ENCODE measurements at regions not wholly inside any gene's neighbourhood (a gene's known extent, or its start where the extent isn't known, plus 50 kb on each side); places are given as distances from the start of the nearest gene placed in this dataset.

DNA sequence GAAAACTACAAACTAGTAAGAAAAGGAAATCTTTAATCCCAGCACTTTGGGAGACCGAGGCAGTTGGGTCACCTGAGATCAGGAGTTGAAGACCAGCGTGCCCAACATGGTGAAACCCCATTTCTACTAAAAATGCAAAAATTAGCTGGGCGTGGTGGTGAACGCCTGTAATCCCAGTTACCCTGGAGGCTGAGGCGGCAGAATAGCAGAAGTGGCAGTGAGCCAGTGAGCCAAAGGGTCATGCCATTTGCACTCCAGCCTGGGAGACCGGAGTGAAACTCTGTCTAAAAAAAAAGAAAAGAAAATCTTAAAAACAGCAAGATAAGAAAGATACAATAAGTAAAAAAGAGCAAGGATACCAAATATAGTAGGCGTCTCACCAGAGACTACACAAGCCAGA is 502.9 kb upstream of the ID2 start:
- H3K27ac ChIP-seq (ENCODE audit: low read length, poor library complexity, severe bottlenecking): no peak overlapping the region
- H3K4me2 ChIP-seq (ENCODE audit: low read length, poor library complexity, severe bottlenecking): no peak overlapping the region
- H4K8ac ChIP-seq (ENCODE audit: low read length): no peak overlapping the region
- no peaks in the 10 kb centered on the region for H3K9me3 ChIP-seq (ENCODE audit: control insufficient read depth, low read length)
- no peak overlapping the region for H2BK120ac ChIP-seq (ENCODE audit: low read depth, low read length)
- H3K36me3 ChIP-seq (ENCODE audit: control insufficient read depth in 1 of 2, insufficient read depth in 2 of 2, low read depth in 1 of 2, low read length in 2 of 2): no peaks in the 10 kb centered on the region
- no peak overlapping the region for H3K23ac ChIP-seq (ENCODE audit: low read length in 2 of 2)
- H3K9ac ChIP-seq (ENCODE audit: low read length): no peak overlapping the region
- no peak overlapping the region for H2BK15ac ChIP-seq (ENCODE audit: low read depth, poor library complexity, severe bottlenecking)
- H4K91ac ChIP-seq (ENCODE audit: low read length): no peak overlapping the region
- peaks cover 5% of the 10 kb centered on the region for H3K4me1 ChIP-seq (ENCODE audit: control insufficient read depth, insufficient read depth, low read depth, low read length)
- H3K4me3 ChIP-seq (ENCODE audit: insufficient read depth in 1 of 2, low read depth in 1 of 2, low read length in 2 of 2): no peak overlapping the region
- H3K4ac ChIP-seq (ENCODE audit: low read depth in 1 of 2, low read length in 2 of 2): no peak overlapping the region
- H3K79me1 ChIP-seq (replicated peaks; ENCODE audit: low read length, poor library complexity, severe bottlenecking): no peaks in the 10 kb centered on the region
- no peak overlapping the region for H2AFZ ChIP-seq (ENCODE audit: low read depth, low read length)
- 94% methylated on average over 5 of the region's 7 CpGs for WGBS
- H2AK5ac ChIP-seq (ENCODE audit: low read length, severe bottlenecking): no peak overlapping the region
- no peak overlapping the region for H2BK5ac ChIP-seq (ENCODE audit: low read depth, low read length, poor library complexity, severe bottlenecking)
- DNase-seq: no peak
- H2BK12ac ChIP-seq (ENCODE audit: low read length in 2 of 2): no peak overlapping the region
- H3K18ac ChIP-seq (ENCODE audit: low read depth in 1 of 2, low read length in 2 of 2): no peak overlapping the region
- H3K14ac ChIP-seq (ENCODE audit: low read length in 2 of 2): no peak overlapping the region
- H3K27me3 ChIP-seq (ENCODE audit: control insufficient read depth in 1 of 2, insufficient read depth in 1 of 2, low read length in 2 of 2): no peaks in the 10 kb centered on the region

DNA sequence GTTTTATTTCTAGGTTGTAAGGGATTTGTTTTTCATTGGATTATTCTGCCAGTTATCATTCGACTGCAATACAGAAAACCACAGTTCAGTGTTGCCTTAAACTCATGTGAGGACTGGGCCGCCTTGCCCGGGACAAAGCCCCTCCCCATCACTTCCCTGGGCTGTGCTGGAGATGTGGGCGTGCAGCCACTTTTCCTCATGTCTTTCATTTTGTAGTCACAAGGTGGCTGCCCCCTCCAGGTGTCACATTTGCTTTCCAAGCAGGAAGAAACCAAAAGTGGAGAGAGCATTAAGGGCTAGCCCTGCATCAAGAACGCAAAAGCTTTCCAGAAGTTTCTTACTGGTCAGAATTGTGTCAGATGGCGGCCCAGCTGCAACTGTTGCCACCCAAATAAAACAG is 492.5 kb upstream of the ID2 start:
- no peak overlapping the region for H2BK12ac ChIP-seq (ENCODE audit: low read length in 2 of 2)
- no peak overlapping the region for H3K9ac ChIP-seq (ENCODE audit: low read length)
- H3K79me1 ChIP-seq (replicated peaks; ENCODE audit: low read length, poor library complexity, severe bottlenecking): no peaks in the 10 kb centered on the region
- H3K4ac ChIP-seq (ENCODE audit: low read depth in 1 of 2, low read length in 2 of 2): no peak overlapping the region
- H2BK120ac ChIP-seq (ENCODE audit: low read depth, low read length): no peak overlapping the region
- H3K9me3 ChIP-seq (ENCODE audit: control insufficient read depth, low read length): no peaks in the 10 kb centered on the region
- H3K4me1 ChIP-seq (ENCODE audit: control insufficient read depth, insufficient read depth, low read depth, low read length): peaks cover 3% of the 10 kb centered on the region
- no peaks in the 10 kb centered on the region for H3K36me3 ChIP-seq (ENCODE audit: control insufficient read depth in 1 of 2, insufficient read depth in 2 of 2, low read depth in 1 of 2, low read length in 2 of 2)
- H2AFZ ChIP-seq (ENCODE audit: low read depth, low read length): no peak overlapping the region
- H2BK15ac ChIP-seq (ENCODE audit: low read depth, poor library complexity, severe bottlenecking): no peak overlapping the region
- no peak overlapping the region for H2AK5ac ChIP-seq (ENCODE audit: low read length, severe bottlenecking)
- H3K27me3 ChIP-seq (ENCODE audit: control insufficient read depth in 1 of 2, insufficient read depth in 1 of 2, low read length in 2 of 2): no peaks in the 10 kb centered on the region
- no peak overlapping the region for H3K4me2 ChIP-seq (ENCODE audit: low read length, poor library complexity, severe bottlenecking)
- H3K4me3 ChIP-seq (ENCODE audit: insufficient read depth in 1 of 2, low read depth in 1 of 2, low read length in 2 of 2): no peak overlapping the region
- no peak overlapping the region for H4K91ac ChIP-seq (ENCODE audit: low read length)
- DNase-seq: no peak
- no peak overlapping the region for H3K14ac ChIP-seq (ENCODE audit: low read length in 2 of 2)
- H2BK5ac ChIP-seq (ENCODE audit: low read depth, low read length, poor library complexity, severe bottlenecking): no peak overlapping the region
- H3K27ac ChIP-seq (ENCODE audit: low read length, poor library complexity, severe bottlenecking): no peak overlapping the region
- WGBS: 92% methylated on average over 6 of the region's 6 CpGs
- H4K8ac ChIP-seq (ENCODE audit: low read length): no peak overlapping the region
- H3K23ac ChIP-seq (ENCODE audit: low read length in 2 of 2): no peak overlapping the region
- H3K18ac ChIP-seq (ENCODE audit: low read depth in 1 of 2, low read length in 2 of 2): no peak overlapping the region

GRCh38 chr2:8190279-8190678 is 491.6 kb upstream of the ID2 start:
- no peak overlapping the region for H3K4ac ChIP-seq (ENCODE audit: low read depth in 1 of 2, low read length in 2 of 2)
- no peak overlapping the region for H3K4me3 ChIP-seq (ENCODE audit: insufficient read depth in 1 of 2, low read depth in 1 of 2, low read length in 2 of 2)
- H3K9ac ChIP-seq (ENCODE audit: low read length): no peak overlapping the region
- no peak overlapping the region for H4K91ac ChIP-seq (ENCODE audit: low read length)
- H3K9me3 ChIP-seq (ENCODE audit: control insufficient read depth, low read length): no peaks in the 10 kb centered on the region
- no peaks in the 10 kb centered on the region for H3K79me1 ChIP-seq (replicated peaks; ENCODE audit: low read length, poor library complexity, severe bottlenecking)
- no peak overlapping the region for H2BK15ac ChIP-seq (ENCODE audit: low read depth, poor library complexity, severe bottlenecking)
- H3K27me3 ChIP-seq (ENCODE audit: control insufficient read depth in 1 of 2, insufficient read depth in 1 of 2, low read length in 2 of 2): no peaks in the 10 kb centered on the region
- H3K36me3 ChIP-seq (ENCODE audit: control insufficient read depth in 1 of 2, insufficient read depth in 2 of 2, low read depth in 1 of 2, low read length in 2 of 2): no peaks in the 10 kb centered on the region
- no peak overlapping the region for H3K18ac ChIP-seq (ENCODE audit: low read depth in 1 of 2, low read length in 2 of 2)
- no peak overlapping the region for H2BK5ac ChIP-seq (ENCODE audit: low read depth, low read length, poor library complexity, severe bottlenecking)
- no peak overlapping the region for H2AK5ac ChIP-seq (ENCODE audit: low read length, severe bottlenecking)
- no peak overlapping the region for H3K4me2 ChIP-seq (ENCODE audit: low read length, poor library complexity, severe bottlenecking)
- no peak overlapping the region for H3K27ac ChIP-seq (ENCODE audit: low read length, poor library complexity, severe bottlenecking)
- no peak overlapping the region for H3K23ac ChIP-seq (ENCODE audit: low read length in 2 of 2)
- peaks cover 3% of the 10 kb centered on the region for H3K4me1 ChIP-seq (ENCODE audit: control insufficient read depth, insufficient read depth, low read depth, low read length)
- no peak overlapping the region for H4K8ac ChIP-seq (ENCODE audit: low read length)
- no CpG with 5 or more reads among the region's 1 CpG for WGBS
- no peak overlapping the region for H2AFZ ChIP-seq (ENCODE audit: low read depth, low read length)
- no peak for DNase-seq
- H3K14ac ChIP-seq (ENCODE audit: low read length in 2 of 2): no peak overlapping the region
- no peak overlapping the region for H2BK120ac ChIP-seq (ENCODE audit: low read depth, low read length)
- H2BK12ac ChIP-seq (ENCODE audit: low read length in 2 of 2): no peak overlapping the region

DNA sequence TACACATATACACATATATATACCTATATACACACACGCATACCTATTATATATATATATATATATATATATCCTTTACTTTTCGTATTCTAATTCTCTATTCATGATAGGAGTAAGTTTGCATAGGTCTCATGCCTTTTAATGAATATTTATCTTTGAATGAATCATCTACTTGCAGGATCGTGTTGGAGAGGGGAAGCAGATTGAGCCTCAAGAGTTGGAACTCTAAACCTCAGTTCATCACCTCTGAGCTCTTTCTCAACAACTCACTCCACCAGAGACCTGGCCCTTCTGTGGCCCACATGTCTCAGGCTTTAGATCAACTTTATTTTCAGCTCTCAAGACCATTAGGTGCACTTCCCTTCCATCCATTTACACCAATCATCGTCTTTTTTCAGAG is 490.4 kb upstream of the ID2 start:
- Histone ChIP-seq H3K4me1 (ENCODE audit: control insufficient read depth, insufficient read depth, low read depth, low read length) (peaks cover 3% of the 10 kb centered on the region), H2BK12ac (ENCODE audit: low read length in 2 of 2) (no peak overlapping the region), H3K9ac (ENCODE audit: low read length) (no peak overlapping the region), H2AFZ (ENCODE audit: low read depth, low read length) (no peak overlapping the region), H3K9me3 (ENCODE audit: control insufficient read depth, low read length) (no peaks in the 10 kb centered on the region), H3K79me1 (replicated peaks; ENCODE audit: low read length, poor library complexity, severe bottlenecking) (no peaks in the 10 kb centered on the region), H4K8ac (ENCODE audit: low read length) (no peak overlapping the region), H3K36me3 (ENCODE audit: control insufficient read depth in 1 of 2, insufficient read depth in 2 of 2, low read depth in 1 of 2, low read length in 2 of 2) (no peaks in the 10 kb centered on the region), H3K4me3 (ENCODE audit: insufficient read depth in 1 of 2, low read depth in 1 of 2, low read length in 2 of 2) (no peak overlapping the region), H3K18ac (ENCODE audit: low read depth in 1 of 2, low read length in 2 of 2) (peak overlapping the region in 1 of 2 experiments; percentile 18), H2AK5ac (ENCODE audit: low read length, severe bottlenecking) (no peak overlapping the region), H2BK5ac (ENCODE audit: low read depth, low read length, poor library complexity, severe bottlenecking) (no peak overlapping the region), H3K14ac (ENCODE audit: low read length in 2 of 2) (no peak overlapping the region), H3K27me3 (ENCODE audit: control insufficient read depth in 1 of 2, insufficient read depth in 1 of 2, low read length in 2 of 2) (no peaks in the 10 kb centered on the region), H3K4me2 (ENCODE audit: low read length, poor library complexity, severe bottlenecking) (no peak overlapping the region), H3K23ac (ENCODE audit: low read length in 2 of 2) (no peak overlapping the region), H3K27ac (ENCODE audit: low read length, poor library complexity, severe bottlenecking) (no peak overlapping the region), H3K4ac (ENCODE audit: low read depth in 1 of 2, low read length in 2 of 2) (no peak overlapping the region), H2BK120ac (ENCODE audit: low read depth, low read length) (no peak overlapping the region), H4K91ac (ENCODE audit: low read length) (no peak overlapping the region), H2BK15ac (ENCODE audit: low read depth, poor library complexity, severe bottlenecking) (no peak overlapping the region)
- WGBS: 60% methylated on average over 2 of the region's 4 CpGs
- DNase-seq: no peak

Measured in mesenchymal stem cell (in vitro differentiated cells and primary cell).